HepG2 (cell line): ENCODE measurements at regions not wholly inside any gene's neighbourhood (a gene's known extent, or its start where the extent isn't known, plus 50 kb on each side); places are given as distances from the start of the nearest gene placed in this dataset.

Experiments
- ATAC-seq: fragments of 200-7000 bp; cut with Tn5 transposase; 3 replicates; pipeline ENCODE4 v1.9.1; 2020; ENCODE audit warnings: mild to moderate bottlenecking, moderate library complexity
- BruUV-seq: library from RNA; stranded (reverse); fragments of 400-500 nt; replicated peaks from 2 replicates; lab custom pipeline; 2021; lab: Mats Ljungman, UMichigan
- CTCF ChIA-PET: fragments of 300-600 bp; formaldehyde crosslinking; extraction: SDS; loops from one replicate; lab custom pipeline; 2021; ENCODE audit warnings: low total read pairs, inconsistent platforms, low intra/inter-chr PET ratio; lab: Yijun Ruan, JAX
- POLR2A ChIA-PET: fragments of 350-600 bp; sonication (Branson Sonifier 250); formaldehyde crosslinking; loops from one replicate; lab custom pipeline; 2020; ENCODE audit warnings: antibody characterized with exemption, inconsistent platforms; lab: Yijun Ruan, JAX
- DNase-seq: peaks from one replicate; pipeline ENCODE4 v3.0.0-alpha.2; 2015; ENCODE audit warnings: low spot score
- FAIRE-seq: peaks from 3 replicates; lab custom pipeline; 2011; peaks lifted over from hg19 to GRCh38; lab: Jason Lieb, UNC
- H2AFZ ChIP-seq: one replicate; pipeline ENCODE4 v1.6.1; 2011; ENCODE audit warnings: low read length, inconsistent platforms
- H3K27ac ChIP-seq: fragments of 300-600 bp; 3 replicates; pipeline ENCODE4 v1.8.0; 2011; ENCODE audit warnings: mixed run types, mild to moderate bottlenecking, mixed read lengths, low read length, inconsistent platforms; ENCODE audit not compliant: insufficient read depth; ENCODE audit errors: extremely low read length
- H3K27me3 ChIP-seq, 2 experiments: fragments of 200-600 bp in 1 of 2; 2 replicates in 1 of 2; 3 replicates in 1 of 2; pipeline versions ENCODE4 v1.6.0 to v1.8.0; 2011; ENCODE audit warnings: low read length in 2 of 2, mild to moderate bottlenecking in 2 of 2, moderate library complexity in 2 of 2, inconsistent platforms in 1 of 2; ENCODE audit not compliant: insufficient read depth in 2 of 2, control insufficient read depth in 1 of 2
- H3K36me3 ChIP-seq, 2 experiments: fragments of 200-600 bp in 1 of 2; replicated peaks in 1 of 2; 2 replicates in 1 of 2; 3 replicates in 1 of 2; pipeline versions ENCODE4 v1.5.1 to v1.8.0; 2011; ENCODE audit warnings: low read length in 2 of 2, inconsistent platforms in 1 of 2; ENCODE audit not compliant: insufficient read depth in 2 of 2, control insufficient read depth in 1 of 2
- H3K4me1 ChIP-seq: 2 replicates; pipeline ENCODE4 v1.5.1; 2012; ENCODE audit warnings: low read length, inconsistent platforms; ENCODE audit not compliant: insufficient read depth
- H3K4me2 ChIP-seq: 2 replicates; pipeline ENCODE4 v1.6.0; 2011; ENCODE audit warnings: low read depth, low read length, inconsistent platforms
- H3K4me3 ChIP-seq, 3 experiments: fragments of 200-600 bp in 1 of 3; sonication (generic), shearing (Covaris generic) in 1 of 3; replicated peaks in 1 of 3; 2 replicates each; pipeline ENCODE4 v1.5.1; 2011 to 2016; ENCODE audit warnings: low read length in 3 of 3, inconsistent platforms in 2 of 3, low read depth in 2 of 3, mild to moderate bottlenecking in 2 of 3, control low read depth in 1 of 3, mixed read lengths in 1 of 3; ENCODE audit not compliant: insufficient read depth in 1 of 3
- H3K79me2 ChIP-seq: one replicate; pipeline ENCODE4 v1.6.1; 2011; ENCODE audit warnings: low read length, inconsistent platforms; ENCODE audit not compliant: insufficient read depth
- H3K9ac ChIP-seq: 2 replicates; pipeline ENCODE4 v1.6.0; 2011; ENCODE audit warnings: mild to moderate bottlenecking, low read depth, low read length, inconsistent platforms; ENCODE audit not compliant: insufficient read depth
- H3K9me3 ChIP-seq: 2 replicates; pipeline ENCODE4 v1.5.1; 2012; ENCODE audit warnings: mild to moderate bottlenecking, low read length
- H4K20me1 ChIP-seq: 2 replicates; pipeline ENCODE4 v1.6.0; 2011; ENCODE audit warnings: inconsistent platforms, mild to moderate bottlenecking, low read length, moderate library complexity; ENCODE audit not compliant: insufficient read depth
- CSRNP2 ChIP-seq: sonication (generic); formaldehyde crosslinking; conservative IDR thresholded peaks from 2 replicates; pipeline ENCODE4 v1.8.0; 2022; ENCODE audit warnings: low read depth, missing genetic modification reagents
- ESRRA ChIP-seq: sonication (generic); formaldehyde crosslinking; IDR thresholded peaks from 2 replicates; pipeline ENCODE4 v1.5.1; 2020; ENCODE audit warnings: mild to moderate bottlenecking, low read depth, missing genetic modification reagents
- GTF2F1 ChIP-seq: fragments of 150-350 bp; IDR thresholded peaks from 2 replicates; pipeline ENCODE4 v1.6.1; 2014; ENCODE audit warnings: low read length
- HNF4A ChIP-seq: sonication (generic); formaldehyde crosslinking; IDR thresholded peaks from 2 replicates; pipeline ENCODE4 v1.4.0; 2020; ENCODE audit warnings: missing genetic modification reagents
- MXI1 ChIP-seq: IDR thresholded peaks from 3 replicates; pipeline ENCODE4 v1.6.1; 2012; ENCODE audit warnings: low read depth, low read length, inconsistent platforms, borderline replicate concordance
- SUZ12 ChIP-seq: fragments of 150-350 bp; IDR thresholded peaks from 2 replicates; pipeline ENCODE4 v1.6.1; 2014; ENCODE audit warnings: low read depth, low read length
- ZC3H4 ChIP-seq: sonication (generic); formaldehyde crosslinking; IDR thresholded peaks from 2 replicates; pipeline ENCODE4 v1.4.0; 2020; ENCODE audit warnings: missing genetic modification reagents, borderline replicate concordance
- ZNF180 ChIP-seq: sonication (generic); formaldehyde crosslinking; IDR thresholded peaks from 2 replicates; pipeline ENCODE4 v1.4.0; 2020; ENCODE audit warnings: low read depth, missing genetic modification reagents, borderline replicate concordance
- ZNF687 ChIP-seq: sonication (generic); formaldehyde crosslinking; IDR thresholded peaks from 2 replicates; pipeline ENCODE4 v1.5.1; 2020; ENCODE audit warnings: mild to moderate bottlenecking, missing genetic modification reagents, moderate library complexity
- ZNF766 ChIP-seq: sonication (generic); formaldehyde crosslinking; IDR thresholded peaks from 2 replicates; pipeline ENCODE4 v1.5.0; 2020; ENCODE audit warnings: missing genetic modification reagents, borderline replicate concordance
- ZNF792 ChIP-seq: IDR thresholded peaks from 2 replicates; pipeline ENCODE4 v1.6.1; 2016
- WGBS: methylation state at CpG from one replicate; pipeline ENCODE4 v1.1.6; 2017; ENCODE audit warnings: low lambda C conversion rate; 5-methylcytosine and 5-hydroxymethylcytosine counted together
- in situ Hi-C: cut with HindIII; loops from 2 replicates; pipeline ENCODE4 v1.10.0; 2017; ENCODE audit warnings: low pct_unique_long_range_greater_than_20kb; ENCODE audit not compliant: extremely low pct_ligation_motif_present
- intact Hi-C: fragments of 100-400 bp; cut with micrococcal nuclease; formaldehyde crosslinking; loops from one replicate; pipeline ENCODE4 v1.10.0; 2022; ENCODE audit not compliant: unreplicated experiment

GRCh38 chr17:72426321-72426720, 305.5 kb downstream of the SOX9 start:
- H3K4me2 ChIP-seq = no peak overlapping the region
- ChIA-PET CTCF (no interaction called here), POLR2A (interaction anchor here (0.6 to 2.7 kb wide), 7 partner anchors 13 to 305 kb away, joined by 3 to 11 read pairs (median 5); partner anchors contain the start of gene SOX9)
- H3K27ac ChIP-seq = no peak overlapping the region
- no peak overlapping the region for H3K4me3 ChIP-seq
- H3K9me3 ChIP-seq = no peaks in the 10 kb centered on the region
- H3K27me3 ChIP-seq = no peaks in the 10 kb centered on the region
- no peak overlapping the region for H3K9ac ChIP-seq
- peaks cover 67% of the 10 kb centered on the region for H3K79me2 ChIP-seq
- 69% methylated on average over 4 of the region's 4 CpGs for WGBS
- no TSS peak for BruUV-seq
- ATAC-seq = no peak
- H2AFZ ChIP-seq = no peak overlapping the region
- in situ Hi-C loops = no loop called here
- TF ChIP-seq SUZ12 (no peak), GTF2F1 (no peak)
- TF ChIP-seq, all 625 proteins: peak for 0
- Histone ChIP-seq H4K20me1 (no peaks in the 10 kb centered on the region), H3K36me3 (peaks cover 15% of the 10 kb centered on the region in 2 experiments; a peak in 4 of 5 replicates), H3K4me1 (peaks cover 97% of the 10 kb centered on the region)
- FAIRE-seq (peak; percentile 12), DNase-seq (no peak)
- intact Hi-C loops = no loop called here

GRCh38 chr17:72426948-72427760, 306.3 kb downstream of the SOX9 start:
- peak overlapping the region; percentile 46; the same call in 1 of the 2 replicates for H3K9ac ChIP-seq
- H3K4me1 ChIP-seq = peaks cover 97% of the 10 kb centered on the region
- intact Hi-C loops (no loop called here), in situ Hi-C loops (no loop called here)
- 56% methylated on average over 5 of the region's 7 CpGs for WGBS
- H3K27ac ChIP-seq = peak overlapping the region; percentile 49
- H3K9me3 ChIP-seq = no peaks in the 10 kb centered on the region
- DNase-seq = no peak
- H3K4me3 ChIP-seq = no peak overlapping the region
- H3K79me2 ChIP-seq = peaks cover 66% of the 10 kb centered on the region
- peak; percentile 48 for FAIRE-seq
- peak; percentile 12 for ATAC-seq
- H2AFZ ChIP-seq = no peak overlapping the region
- H4K20me1 ChIP-seq = no peaks in the 10 kb centered on the region
- no peaks in the 10 kb centered on the region for H3K27me3 ChIP-seq
- 0 out of 2 replicates have a peak overlapping the region, but pooled peaks have one; percentile 10 for H3K4me2 ChIP-seq
- ChIA-PET POLR2A (interaction anchor here (0.6 to 2.7 kb wide), 8 partner anchors 14 to 306 kb away, joined by 3 to 11 read pairs (median 4); partner anchors contain the start of gene SOX9), CTCF (no interaction called here)
- peaks cover 15% of the 10 kb centered on the region in 2 experiments; a peak in 4 of 5 replicates for H3K36me3 ChIP-seq
- no TSS peak for BruUV-seq
- TF ChIP-seq ZNF792 (CRISPR knock-in tag) (0 out of 2 replicates have a peak, but pooled peaks have one; percentile 7), CSRNP2 (CRISPR knock-in tag) (no peak), ZNF766 (CRISPR knock-in tag) (0 out of 2 replicates have a peak, but pooled peaks have one; percentile 19), ZNF180 (CRISPR knock-in tag) (no peak), ZC3H4 (CRISPR knock-in tag) (no peak), ZNF687 (peak; percentile 79), ESRRA (peak; percentile 83), HNF4A (CRISPR knock-in tag) (peak; percentile 90), MXI1 (no peak)
